ENCODE measurements at regions not wholly inside any gene's neighbourhood (a gene's known extent, or its start where the extent isn't known, plus 50 kb on each side); places are given as distances from the start of the nearest gene placed in this dataset.

GRCh38 chr15:61720197-61720704, 340.0 kb downstream of the VPS13C start:
- Histone ChIP-seq H3K56ac (ENCODE audit: extremely low read depth, insufficient read depth, low read length) (no peak overlapping the region), H2BK120ac (ENCODE audit: low read depth, low read length) (no peak overlapping the region), H4K91ac (ENCODE audit: insufficient read depth, low read depth, low read length) (no peak overlapping the region), H3K9ac (ENCODE audit: low read depth, low read length) (no peak overlapping the region), H3K4me3 (ENCODE audit: insufficient read depth, low read depth, low read length) (no peak overlapping the region), H3K4me2 (ENCODE audit: low read depth, low read length) (no peak overlapping the region), H3K79me1 (ENCODE audit: low read depth in 1 of 2, low read length in 2 of 2) (no peaks in the 10 kb centered on the region), H3K27ac (ENCODE audit: insufficient read depth, low read length) (no peak overlapping the region), H3K36me3 (ENCODE audit: control insufficient read depth, insufficient read depth, low read length) (no peaks in the 10 kb centered on the region), H2AFZ (replicated peaks; ENCODE audit: low read length, poor library complexity) (no peak overlapping the region), H2BK5ac (ENCODE audit: low read depth, low read length, poor library complexity, severe bottlenecking) (no peak overlapping the region), H4K20me1 (ENCODE audit: insufficient read depth, low read length) (no peaks in the 10 kb centered on the region), H4K5ac (ENCODE audit: low read depth, low read length) (no peak overlapping the region), H4K8ac (ENCODE audit: low read depth in 2 of 2, low read length in 2 of 2) (no peak overlapping the region), H3K27me3 (ENCODE audit: control insufficient read depth, insufficient read depth, low read length) (no peaks in the 10 kb centered on the region; the same call in 1 of the 2 replicates), H3K9me3 (ENCODE audit: control insufficient read depth, insufficient read depth, low read length) (no peaks in the 10 kb centered on the region), H3K4ac (ENCODE audit: low read depth, low read length) (no peak overlapping the region), H2BK20ac (ENCODE audit: low read depth, low read length) (no peak overlapping the region), H3K4me1 (ENCODE audit: control insufficient read depth, insufficient read depth, low read length) (no peaks in the 10 kb centered on the region), H3K14ac (replicated peaks; ENCODE audit: low read depth, low read length) (no peak overlapping the region), H2AK5ac (ENCODE audit: low read depth, low read length) (no peak overlapping the region), H3K9me1 (ENCODE audit: insufficient read depth, low read length) (no peaks in the 10 kb centered on the region), H2BK15ac (ENCODE audit: low read depth, low read length) (no peak overlapping the region), H3K23ac (ENCODE audit: low read depth, low read length) (no peak overlapping the region), H2AK9ac (replicated peaks; ENCODE audit: low read depth, low read length, poor library complexity) (no peak overlapping the region), H3K18ac (ENCODE audit: low read depth, low read length) (no peak overlapping the region)
- dilution Hi-C loops (cut with HindIII; ENCODE audit: low sequenced_read_pairs, unreplicated experiment) = no loop called here
- TF ChIP-seq FOS (IDR thresholded peaks at IDR 0.05; ENCODE audit: low read depth, low read length) (no peak), RFX5 (IDR thresholded peaks at IDR 0.05; ENCODE audit: low read depth, low read length) (no peak), USF2 (IDR thresholded peaks at IDR 0.05; ENCODE audit: low read depth, low read length) (no peak), CEBPB (IDR thresholded peaks at IDR 0.05; ENCODE audit: low read depth, low read length) (no peak), CTCF (conservative IDR thresholded peaks at IDR 0.05; ENCODE audit: low read depth, low read length) (no peak), CHD1 (IDR thresholded peaks at IDR 0.05; ENCODE audit: low read depth, low read length) (no peak), SMC3 (IDR thresholded peaks at IDR 0.05; ENCODE audit: low read depth, low read length) (no peak), MXI1 (IDR thresholded peaks at IDR 0.05; ENCODE audit: borderline replicate concordance, low read depth, low read length) (no peak), BHLHE40 (IDR thresholded peaks at IDR 0.05; ENCODE audit: low read depth, low read length) (no peak), MAZ (IDR thresholded peaks at IDR 0.05; ENCODE audit: borderline replicate concordance, low read depth, low read length) (no peak), NFE2L2 (IDR thresholded peaks at IDR 0.05; ENCODE audit: low read depth, low read length) (no peak)
- in situ Hi-C loops (cut with MboI; ENCODE audit: low sequenced_read_pairs) = no loop called here
- intact Hi-C loops (cut with micrococcal nuclease) = no loop called here
- WGBS, 2 experiments (ENCODE audit: extremely low coverage in 2 of 2, insufficient read length in 1 of 2) = no CpG with 5 or more reads among the region's 5 CpGs
- DNase-seq (no peak), ATAC-seq (ENCODE audit: low read depth) (no peak)
- CTCF ChIA-PET = no interaction called here
- POLR2A ChIA-PET (ENCODE audit: unreplicated experiment) = no interaction called here
- no TSS peak for BruUV-seq (replicated peaks)
